Midbrain (tissue), 1 donor: ENCODE measurements at regions not wholly inside any gene's neighbourhood (a gene's known extent, or its start where the extent isn't known, plus 50 kb on each side); places are given as distances from the start of the nearest gene placed in this dataset.
"Not testable (repeated sequence)": the region's sequence is repeated elsewhere in the genome, so short reads cannot be mapped to it uniquely, and the experiment has no call there.

Experiments
- DNase-seq: peaks from one replicate; lab custom pipeline; 2025; lab: John Stamatoyannopoulos, UW

DNA sequence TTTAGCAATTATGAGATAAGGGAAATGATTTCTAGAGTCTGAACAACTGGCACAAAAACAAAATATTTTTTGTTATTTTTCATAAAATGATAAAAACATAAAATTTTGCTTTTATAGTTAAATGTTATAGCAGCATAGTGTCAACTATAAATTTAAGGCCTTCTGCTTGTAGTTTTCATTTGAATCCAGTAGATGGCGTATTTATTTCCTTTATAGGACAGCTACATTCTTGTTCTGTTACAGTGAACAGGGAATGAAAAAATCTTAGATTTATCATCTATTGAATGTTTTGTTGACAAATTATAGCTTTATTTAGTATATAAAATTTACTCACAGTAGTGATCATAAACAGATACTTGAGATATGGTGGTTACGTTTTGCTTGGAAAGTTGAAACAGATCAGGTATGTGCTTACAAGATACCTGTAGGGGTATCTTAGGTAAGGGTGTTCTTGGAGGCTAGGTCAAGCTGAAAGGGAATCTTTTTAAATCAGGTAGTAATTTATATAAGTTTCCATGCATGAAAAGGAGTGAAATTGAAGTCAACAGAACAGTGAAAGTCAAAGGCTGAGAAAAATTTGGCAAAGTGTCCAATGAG, 239.3 kb upstream of the GRIN3A start:
- peak; percentile 1 for DNase-seq

DNA sequence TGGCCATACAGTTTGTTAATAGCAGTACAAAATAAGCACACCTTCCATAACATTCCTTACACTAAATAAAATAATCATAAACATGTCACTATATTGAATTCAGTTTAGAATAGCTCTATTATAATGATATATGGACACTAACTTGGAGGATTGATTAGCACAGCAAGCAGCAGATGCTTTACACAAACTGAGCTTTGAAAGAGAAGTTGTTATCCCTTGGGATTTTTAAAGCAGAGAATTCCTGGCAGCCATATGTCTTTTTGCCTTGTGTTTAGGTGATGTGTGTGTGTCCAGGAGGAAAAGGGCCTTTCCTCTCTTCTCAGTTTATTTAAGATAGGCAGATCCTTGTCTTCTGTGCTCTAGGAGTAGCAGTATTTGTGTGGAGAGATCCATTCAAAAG, 232.2 kb upstream of the GRIN3A start:
- no peak for DNase-seq

DNA sequence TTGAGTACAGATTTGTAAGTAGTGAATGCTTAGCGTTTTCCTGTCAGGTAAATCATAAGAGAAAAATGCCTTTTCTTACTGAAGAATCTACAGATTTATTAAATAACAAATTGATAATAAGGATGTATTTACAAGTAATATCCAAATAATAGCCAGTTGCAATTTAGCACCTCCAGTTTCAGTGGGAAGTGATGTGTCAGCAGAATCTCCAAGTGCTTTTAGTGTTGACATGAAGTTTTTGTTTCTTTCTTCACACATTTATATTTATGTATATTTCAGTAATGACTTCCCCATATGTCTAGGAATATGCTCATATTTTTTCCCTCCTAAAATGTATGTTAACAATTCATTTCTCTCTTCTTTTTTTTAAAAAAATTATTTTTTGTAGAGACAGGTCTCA, 229.9 kb upstream of the GRIN3A start:
- no peak for DNase-seq

DNA sequence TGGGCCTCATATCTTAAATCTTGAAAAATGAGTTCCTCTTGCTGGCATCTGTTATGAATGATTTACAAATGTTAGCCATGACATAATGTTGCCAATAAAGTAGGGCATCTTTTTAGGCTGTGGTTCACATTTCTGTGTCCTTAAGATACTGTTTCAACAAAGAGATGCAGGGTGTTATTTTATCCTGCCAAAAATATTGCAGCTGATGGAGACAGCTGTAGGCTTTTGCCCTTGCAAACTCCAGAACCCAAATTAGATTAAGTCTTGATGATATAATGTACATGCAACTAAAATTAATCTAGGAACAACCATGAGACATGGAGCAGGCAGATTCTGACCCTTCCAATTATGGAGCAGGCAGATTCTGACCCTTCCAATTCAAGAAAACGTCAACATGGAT, 228.2 kb upstream of the GRIN3A start:
- DNase-seq, result no peak

DNA sequence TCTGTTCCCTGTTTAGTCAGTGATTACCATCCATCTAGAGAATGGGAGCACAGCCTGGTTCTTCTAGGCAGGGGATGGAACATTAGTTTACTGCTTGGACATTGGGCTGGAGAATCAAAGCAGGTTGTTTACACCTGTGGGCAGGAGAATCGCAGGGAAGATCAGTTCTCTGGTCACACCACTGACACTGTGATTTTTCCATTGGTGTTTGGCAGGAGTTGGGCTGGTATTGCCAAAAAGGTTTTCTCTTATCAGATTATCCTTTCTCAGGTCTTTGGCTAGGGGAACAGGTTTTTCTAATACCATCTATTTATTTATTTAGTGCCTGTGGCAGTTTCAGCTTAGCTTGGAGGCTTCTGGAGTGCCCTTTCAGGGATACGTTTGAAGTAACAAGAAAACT, 219.3 kb upstream of the GRIN3A start:
- no peak for DNase-seq

DNA sequence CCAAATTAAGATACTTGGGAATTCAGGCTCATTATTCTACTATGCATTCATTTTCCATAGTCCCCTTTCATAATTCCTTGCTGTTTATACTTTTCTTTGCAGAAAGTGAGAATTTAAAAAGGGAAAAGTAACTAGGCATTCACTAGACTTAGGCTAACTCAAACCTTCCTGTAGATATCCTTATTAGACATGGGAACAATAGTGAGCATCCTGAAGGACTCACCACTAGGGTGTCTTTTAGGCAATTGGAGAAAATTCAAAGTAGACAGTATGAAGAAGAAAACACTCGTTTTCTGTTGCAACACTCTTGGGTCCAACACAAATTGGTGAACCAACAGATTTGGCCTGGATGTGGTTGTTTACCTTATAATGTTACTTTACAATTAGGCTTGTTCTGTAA, 213.2 kb upstream of the GRIN3A start:
- DNase-seq, result no peak

DNA sequence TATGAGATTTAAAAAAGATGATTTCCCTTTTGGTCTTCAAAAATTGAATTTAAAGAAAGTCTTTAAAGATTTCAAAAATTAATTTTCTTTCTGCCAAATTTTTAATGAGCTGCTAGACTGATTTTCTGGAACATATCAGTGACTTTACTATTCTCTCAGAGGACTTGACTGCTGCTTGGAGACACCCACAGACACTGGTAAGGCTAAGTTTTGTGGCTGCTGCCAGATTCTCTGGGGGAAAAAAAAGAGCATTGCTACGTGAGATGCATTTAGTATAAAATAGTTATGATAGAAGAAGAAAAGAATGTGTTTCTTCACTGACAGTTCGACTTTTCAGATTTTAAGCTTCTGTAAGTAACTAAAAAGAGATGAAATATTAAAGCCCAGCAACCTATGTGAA, 193.3 kb upstream of the GRIN3A start:
- DNase-seq, result no peak

DNA sequence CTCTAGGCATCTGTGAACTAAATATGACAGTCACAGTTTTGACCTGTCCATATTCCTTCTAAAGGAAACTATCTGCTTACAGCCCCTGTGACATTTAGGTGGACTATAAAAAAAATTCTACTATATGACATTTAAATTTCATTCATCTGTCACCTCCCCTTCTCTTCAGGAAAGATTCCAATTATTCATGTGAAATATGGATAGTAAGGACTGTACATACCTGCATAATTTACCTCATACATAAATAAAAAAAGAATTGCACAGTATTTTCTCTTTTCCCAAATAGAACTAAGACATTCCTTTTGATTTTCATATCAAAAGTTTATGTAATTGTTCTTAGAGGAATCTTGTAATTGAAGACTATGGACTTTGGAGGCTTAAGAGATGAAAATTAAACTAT, 192.3 kb upstream of the GRIN3A start:
- DNase-seq, result no peak

DNA sequence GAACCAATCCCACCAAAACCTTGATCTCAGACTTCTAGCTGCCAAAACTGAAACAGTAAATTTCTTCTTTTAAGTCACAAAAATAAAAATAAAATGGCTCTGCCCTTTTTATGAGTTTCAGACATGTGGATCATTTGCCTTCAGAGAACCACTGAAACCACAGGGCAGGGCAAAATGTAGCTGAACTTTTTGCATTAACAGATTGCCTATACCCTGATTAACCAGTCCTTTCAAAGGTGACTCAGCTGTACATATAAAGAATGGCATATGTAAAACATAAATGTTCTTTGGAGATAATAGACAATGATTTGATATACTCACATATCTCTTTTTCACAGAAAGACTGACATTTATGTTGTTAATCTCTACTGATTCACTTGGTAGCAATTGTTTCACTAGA, 187.1 kb upstream of the GRIN3A start:
- DNase-seq, result no peak

DNA sequence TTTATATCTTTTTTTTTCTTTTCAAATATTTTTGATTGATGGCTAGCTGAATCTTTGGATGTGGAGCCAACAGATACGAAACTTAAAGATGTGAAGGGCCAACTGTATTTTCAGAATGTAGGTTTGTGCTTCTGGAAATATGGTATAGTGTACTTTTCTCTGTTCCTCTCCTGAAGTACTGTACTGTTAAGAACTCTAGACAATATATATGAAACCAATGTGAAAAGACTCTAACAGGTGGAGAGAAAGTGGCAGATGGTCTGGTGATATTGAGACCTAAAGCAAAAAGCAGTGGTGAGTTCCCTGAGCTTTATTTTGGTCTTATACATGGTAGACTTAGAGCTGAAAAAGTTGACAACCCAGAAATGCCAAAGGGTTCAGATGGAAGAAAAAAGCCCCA, 185.0 kb upstream of the GRIN3A start:
- DNase-seq, result no peak

DNA sequence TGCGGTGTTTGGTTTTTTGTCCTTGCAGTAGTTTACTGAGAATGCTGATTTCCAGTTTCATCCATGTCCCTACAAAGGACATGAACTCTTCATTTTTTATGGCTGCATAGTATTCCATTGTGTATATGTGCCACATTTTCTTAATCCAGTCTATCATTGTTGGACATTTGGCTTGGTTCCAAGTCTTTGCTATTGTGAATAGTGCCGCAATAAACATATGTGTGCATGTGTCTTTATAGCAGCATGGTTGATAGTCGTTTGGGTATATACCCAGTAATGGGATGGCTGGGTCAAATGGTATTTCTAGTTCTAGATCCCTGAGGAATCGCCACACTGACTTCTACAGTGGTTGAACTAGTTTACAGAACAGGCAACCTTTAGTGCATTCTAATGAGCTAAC, 178.5 kb upstream of the GRIN3A start:
- not testable (repeated sequence) for DNase-seq

DNA sequence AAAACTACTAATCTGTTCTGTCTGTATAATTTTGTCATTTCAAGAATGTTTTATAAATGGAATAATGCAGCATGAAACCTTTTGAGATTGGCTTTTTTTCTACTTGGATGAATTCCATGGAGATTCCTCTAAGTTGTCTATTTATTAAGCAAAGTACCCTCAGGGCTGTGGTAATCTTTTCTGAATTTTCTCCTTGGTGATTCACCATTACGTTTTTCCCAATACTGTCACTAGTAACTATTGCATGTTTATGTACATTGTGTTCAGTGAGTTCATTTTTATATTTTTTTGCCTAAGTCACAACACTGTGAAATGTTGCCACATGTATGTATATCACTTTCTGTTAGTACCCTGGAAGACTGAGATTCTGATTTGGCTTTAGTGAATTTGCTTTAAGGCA, 177.0 kb upstream of the GRIN3A start:
- DNase-seq, result no peak

DNA sequence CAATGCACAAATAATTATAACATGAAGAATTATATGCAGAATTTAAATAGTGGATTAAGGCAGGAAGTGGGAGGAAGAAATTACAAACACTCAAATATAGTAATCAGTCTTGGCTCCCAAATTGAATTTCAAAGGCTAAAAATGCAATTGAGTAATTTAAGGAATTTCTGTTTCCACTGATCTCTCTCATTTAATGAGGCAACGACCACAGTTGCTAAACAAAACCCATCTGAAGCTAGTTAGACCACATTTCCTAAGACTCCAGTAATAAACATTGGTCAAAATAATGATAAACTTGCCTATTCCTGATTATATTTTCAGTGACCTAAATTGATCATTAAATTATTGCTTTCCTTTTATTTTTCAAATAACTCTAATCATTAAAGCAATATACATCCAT, 174.3 kb upstream of the GRIN3A start:
- DNase-seq, result no peak

DNA sequence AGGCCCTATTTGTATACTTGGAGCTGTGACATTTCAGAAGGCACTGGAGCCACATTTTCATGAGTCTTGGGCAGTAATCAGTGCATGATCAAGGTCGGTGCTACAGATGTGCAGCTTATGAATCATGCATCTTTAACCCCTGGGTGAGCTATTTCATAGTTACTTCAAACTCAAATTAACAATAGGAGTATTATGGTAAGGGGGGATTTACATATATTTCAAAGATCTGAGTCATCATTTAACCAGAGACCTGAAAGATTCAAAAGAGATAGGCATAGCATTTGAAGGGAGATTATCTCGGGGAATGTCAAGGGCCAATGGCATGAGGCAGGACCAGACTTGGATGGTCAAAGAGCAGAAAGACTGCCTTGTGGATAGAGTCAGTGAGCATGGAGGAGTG, 169.0 kb upstream of the GRIN3A start:
- DNase-seq, result no peak

DNA sequence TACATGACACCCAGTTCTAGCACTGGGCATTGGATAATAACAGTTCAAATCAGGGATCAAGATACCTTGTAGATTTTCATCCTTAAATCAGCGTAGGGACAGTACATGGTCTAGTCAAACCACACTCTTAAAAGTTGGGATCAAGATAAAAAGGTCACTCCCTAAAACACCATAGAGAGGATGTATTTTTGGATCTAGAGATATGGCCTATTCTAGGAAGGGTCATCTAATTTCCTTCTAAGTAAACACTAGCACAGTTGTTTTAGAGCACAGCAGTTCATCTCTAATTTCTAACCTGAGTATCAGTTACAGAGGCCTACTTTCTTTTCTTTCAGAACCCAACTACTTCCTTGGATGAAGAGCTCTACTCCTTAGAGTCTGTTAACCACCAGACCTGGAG, 166.4 kb upstream of the GRIN3A start:
- no peak for DNase-seq

DNA sequence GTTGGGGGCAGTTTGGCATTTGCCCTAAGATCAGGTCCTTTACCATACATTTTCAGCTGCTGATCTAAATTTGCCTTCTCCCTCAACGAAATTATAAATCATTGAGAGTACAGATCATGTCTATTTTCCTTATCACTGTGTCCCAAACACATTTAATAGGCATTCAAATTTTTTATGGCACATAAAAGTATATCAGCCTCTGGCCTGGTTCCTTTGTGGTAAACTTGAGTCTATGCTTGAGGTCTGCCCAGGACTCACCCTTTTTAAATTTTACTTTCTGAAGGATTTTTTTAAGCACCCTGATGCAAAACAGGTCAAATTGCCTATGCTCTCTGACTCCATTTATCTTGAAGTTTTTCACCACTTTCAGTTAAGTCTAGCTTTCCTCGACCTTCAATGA, 163.6 kb upstream of the GRIN3A start:
- no peak for DNase-seq

DNA sequence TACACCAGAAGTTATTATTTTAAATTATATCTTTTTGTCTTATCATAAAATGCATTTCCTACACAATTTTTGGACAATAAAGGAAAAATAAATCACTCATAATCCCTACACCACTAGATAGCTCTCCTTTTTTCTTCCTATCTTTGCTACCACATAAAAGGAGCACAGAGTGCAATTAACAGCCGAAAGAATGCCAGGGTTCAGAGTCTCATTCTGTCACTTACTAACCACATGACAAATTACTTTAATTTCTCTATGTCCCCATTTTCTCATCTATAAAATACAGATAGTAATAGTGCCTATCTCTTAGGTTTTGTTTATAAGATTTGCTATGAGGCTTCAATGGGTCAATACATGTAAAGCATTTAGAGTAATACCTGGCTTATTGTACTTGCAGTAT, 158.7 kb upstream of the GRIN3A start:
- no peak for DNase-seq

DNA sequence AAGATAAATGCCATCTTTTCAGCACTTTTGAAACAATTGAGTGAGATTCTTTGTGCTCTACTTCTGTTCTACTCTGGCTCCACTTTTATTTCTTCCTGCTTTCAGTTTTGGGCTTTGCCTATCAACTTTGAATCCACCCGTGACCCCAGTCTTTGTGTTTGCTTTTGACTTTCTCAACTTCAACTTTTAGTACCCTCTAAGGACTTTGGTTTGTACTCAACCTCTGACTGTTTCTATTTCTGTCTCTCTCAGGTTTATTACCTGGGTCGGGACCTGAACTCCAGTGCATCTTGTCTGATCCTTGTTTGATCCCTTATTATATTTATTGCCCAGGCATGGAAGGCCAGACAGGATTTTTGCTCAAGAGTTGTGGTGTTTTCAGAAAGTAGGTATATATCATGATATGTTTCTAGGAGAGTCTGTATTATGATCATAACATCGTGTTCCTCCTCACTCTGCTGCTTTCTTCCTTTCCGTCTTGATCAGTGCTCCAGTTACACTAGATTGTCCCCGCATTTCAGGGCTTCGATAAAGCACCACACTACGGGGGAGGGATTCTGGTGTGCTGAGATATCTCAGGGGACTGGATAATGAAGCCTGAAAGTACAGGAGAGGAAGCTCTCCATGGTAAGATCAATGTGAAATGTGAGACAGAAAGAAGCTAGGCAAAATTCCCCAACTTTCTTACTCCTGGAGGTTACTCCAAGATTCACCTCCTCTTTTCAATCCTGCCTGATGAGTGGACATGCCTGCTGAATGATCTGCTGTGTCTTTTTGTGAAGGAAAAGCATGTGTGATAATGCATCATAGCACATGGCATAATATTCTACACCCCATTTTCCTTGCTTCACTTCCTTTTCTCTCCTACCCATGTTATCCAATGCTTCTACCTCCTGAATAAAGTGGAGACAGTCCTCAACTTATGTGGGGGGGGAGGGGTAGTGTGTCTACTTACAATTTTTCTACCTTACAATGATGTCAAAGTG, 155.5 kb upstream of the GRIN3A start:
- DNase-seq, result no peak

DNA sequence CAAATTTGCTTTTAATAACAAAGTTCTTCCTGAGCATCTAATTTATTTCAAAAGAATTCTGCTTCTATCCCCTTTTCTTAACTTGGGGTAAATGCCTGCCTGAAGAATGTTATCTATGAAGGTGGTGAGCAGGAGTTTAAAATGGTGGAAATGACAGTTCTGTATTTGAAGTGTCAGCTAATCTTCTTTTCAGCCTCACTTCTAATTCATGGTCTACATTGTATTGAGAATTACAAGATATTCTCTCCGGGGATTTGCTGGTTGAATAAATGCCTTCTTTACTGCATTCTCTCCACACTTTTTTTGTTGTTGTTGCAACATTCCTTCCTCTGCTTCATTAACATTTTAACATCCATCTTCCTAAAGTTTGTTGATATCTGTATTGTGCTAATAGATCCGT, 143.1 kb upstream of the GRIN3A start:
- no peak for DNase-seq

DNA sequence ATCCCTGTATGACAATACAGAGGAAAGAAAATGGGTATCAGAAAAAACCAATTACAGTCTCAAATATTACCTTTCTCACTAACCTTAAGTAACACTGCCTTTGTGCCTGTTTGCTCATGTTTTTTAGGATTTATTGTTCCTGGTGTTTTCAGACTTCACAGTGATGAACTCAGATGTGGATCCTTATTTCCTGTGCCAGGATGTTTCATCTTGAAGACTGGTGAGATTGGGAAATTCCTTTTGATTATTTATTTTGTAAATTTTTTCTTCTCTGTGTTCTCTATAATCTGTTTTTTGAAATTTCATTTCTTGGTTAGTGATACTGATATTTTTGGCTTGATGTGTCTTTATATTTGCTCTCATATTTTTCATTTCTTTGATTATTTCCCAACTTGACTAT, 142.4 kb upstream of the GRIN3A start:
- DNase-seq, result no peak

DNA sequence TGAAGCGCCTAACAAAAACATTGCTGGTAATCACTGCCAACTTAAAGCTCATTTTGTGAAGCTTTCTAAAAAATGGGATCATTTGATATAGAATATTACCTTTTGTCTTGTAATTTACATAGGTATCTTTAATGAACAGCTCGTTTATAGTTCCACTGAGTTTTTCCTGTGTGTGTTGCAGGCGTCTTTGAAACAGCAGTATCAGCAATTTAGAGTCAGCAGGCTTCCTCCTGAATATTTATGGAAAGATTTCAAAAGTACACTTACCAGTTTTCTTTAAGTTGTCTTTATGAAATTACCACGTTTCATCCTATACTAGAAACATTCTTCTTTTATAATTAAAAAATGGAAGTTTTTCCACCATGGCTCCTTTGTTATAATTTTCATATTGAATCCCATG, 140.3 kb upstream of the GRIN3A start:
- no peak for DNase-seq

DNA sequence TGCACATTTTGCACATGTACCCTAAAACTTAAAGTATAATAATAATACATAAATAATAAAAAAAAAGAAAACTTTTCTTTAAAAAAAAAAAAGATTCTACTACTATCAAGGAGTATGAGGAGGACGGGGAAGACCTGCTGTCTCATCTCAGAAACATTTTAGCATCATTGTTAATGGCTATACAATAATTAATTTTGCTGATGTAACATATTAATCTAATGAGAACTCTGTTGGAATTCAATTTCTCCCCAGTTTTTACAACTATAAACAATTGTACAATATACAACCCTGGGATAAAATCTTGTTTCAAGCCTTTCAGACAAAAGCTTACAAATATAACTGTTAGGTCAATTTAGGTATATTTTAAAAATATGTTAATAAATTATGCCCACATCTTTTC, 139.0 kb upstream of the GRIN3A start:
- no peak for DNase-seq

DNA sequence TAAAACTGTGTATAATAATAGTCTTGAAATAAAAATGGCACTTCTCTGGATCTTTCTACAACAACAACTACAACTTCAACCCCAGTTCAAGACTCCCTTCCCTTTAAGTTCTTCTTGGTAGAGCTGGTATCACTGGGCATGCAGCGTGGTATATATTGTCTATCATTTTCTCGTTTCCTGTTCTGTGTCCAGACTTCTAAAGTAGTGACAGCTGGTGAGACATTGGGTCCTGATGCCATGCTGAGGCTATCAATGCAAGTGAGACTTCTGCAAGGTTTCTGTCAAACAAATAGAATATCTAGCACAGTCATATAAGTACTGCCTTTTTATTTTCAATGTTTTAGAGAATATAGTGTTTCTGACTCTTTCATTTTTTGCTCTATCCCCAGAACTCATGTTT, 123.0 kb upstream of the GRIN3A start:
- DNase-seq, result no peak

DNA sequence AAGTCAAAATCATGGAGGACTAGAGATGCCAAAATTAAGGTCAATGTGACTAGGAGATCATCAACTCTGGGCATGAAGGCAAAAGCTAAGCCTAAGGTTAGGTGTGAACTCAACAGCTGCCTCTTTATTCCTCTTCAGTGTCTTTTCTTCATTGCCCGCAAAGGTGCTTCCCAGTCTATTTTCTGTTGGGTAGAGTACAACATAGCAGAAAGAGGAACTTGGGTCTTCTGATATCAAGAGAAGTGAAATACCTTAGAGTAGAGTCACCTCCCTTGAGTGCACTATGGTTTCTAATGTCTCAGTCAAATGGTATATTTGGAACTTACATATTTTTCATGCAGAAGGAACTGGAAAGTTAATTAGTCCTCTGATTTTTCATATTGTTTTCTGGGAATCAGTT, 122.5 kb upstream of the GRIN3A start:
- no peak for DNase-seq
